Panc1 (cell line): ENCODE measurements at regions not wholly inside any gene's neighbourhood (a gene's known extent, or its start where the extent isn't known, plus 50 kb on each side); places are given as distances from the start of the nearest gene placed in this dataset.

Experiments
- ATAC-seq: fragments of 200-7000 bp; cut with Tn5 transposase; 2 replicates; pipeline ENCODE4 v1.9.1; 2020; ENCODE audit warnings: mild to moderate bottlenecking, moderate library complexity
- BruUV-seq: library from RNA; stranded (reverse); fragments of 400-500 nt; replicated peaks from 2 replicates; lab custom pipeline; 2021; lab: Mats Ljungman, UMichigan
- CTCF ChIA-PET: fragments of 300-600 bp; sonication (Branson Sonifier 250); formaldehyde crosslinking; loops from one replicate; lab custom pipeline; 2022; ENCODE audit warnings: antibody characterized with exemption; lab: Charles Lee
- POLR2A ChIA-PET: fragments of 300-600 bp; sonication (Branson Sonifier 250); formaldehyde crosslinking; loops from one replicate; lab custom pipeline; 2022; ENCODE audit warnings: antibody characterized with exemption; lab: Charles Lee
- DNase-seq: peaks from one replicate; pipeline ENCODE4 v3.0.0-alpha.2; 2010; ENCODE audit warnings: low read depth, low spot score
- H3K27ac ChIP-seq: 2 replicates; pipeline ENCODE4 v1.5.1; 2011; ENCODE audit warnings: mild to moderate bottlenecking, low read length, inconsistent platforms
- H3K27me3 ChIP-seq: fragments of 200-500 bp; sonication (Bioruptor generic); 2 replicates; pipeline ENCODE4 v1.6.0; 2014; ENCODE audit warnings: low read length, inconsistent platforms; ENCODE audit not compliant: control insufficient read depth, insufficient read depth
- H3K36me3 ChIP-seq: fragments of 200-500 bp; sonication (Bioruptor generic); 2 replicates; pipeline ENCODE4 v1.5.1; 2014; ENCODE audit warnings: inconsistent platforms, mild to moderate bottlenecking, low read length, moderate library complexity; ENCODE audit not compliant: control insufficient read depth, insufficient read depth
- H3K4me1 ChIP-seq: 2 replicates; pipeline ENCODE4 v1.5.1; 2011; ENCODE audit warnings: inconsistent platforms, mild to moderate bottlenecking, low read length, moderate library complexity; ENCODE audit not compliant: control insufficient read depth, insufficient read depth
- H3K4me3 ChIP-seq, 2 experiments: 2 replicates each; pipeline ENCODE4 v1.5.1; 2011 to 2012; ENCODE audit warnings: low read depth in 2 of 2, low read length in 2 of 2, mild to moderate bottlenecking in 2 of 2, inconsistent platforms in 1 of 2, moderate library complexity in 1 of 2
- H3K9me3 ChIP-seq: fragments of 200-500 bp; sonication (Bioruptor generic); 2 replicates; pipeline ENCODE4 v1.5.1; 2014; ENCODE audit warnings: low read depth, mild to moderate bottlenecking, inconsistent platforms, low read length, moderate library complexity; ENCODE audit not compliant: control insufficient read depth, insufficient read depth
- CTCF ChIP-seq: fragments of 450-650 bp; IDR thresholded peaks from 2 replicates; pipeline ENCODE4 v1.5.1; 2017; ENCODE audit warnings: mild to moderate bottlenecking
- POLR2AphosphoS5 ChIP-seq: IDR thresholded peaks from 2 replicates; pipeline ENCODE4 v1.6.1; 2012; ENCODE audit warnings: mild to moderate bottlenecking, low read depth, low read length, moderate library complexity
- REST ChIP-seq, 2 experiments: IDR thresholded peaks; 2 replicates each; pipeline ENCODE4 v1.6.1; 2011 to 2012; ENCODE audit warnings: low read depth in 2 of 2, control low read depth in 1 of 2, low read length in 1 of 2, mild to moderate bottlenecking in 1 of 2, moderate library complexity in 1 of 2; ENCODE audit not compliant: insufficient read depth in 1 of 2
- SIN3A ChIP-seq: IDR thresholded peaks from 2 replicates; pipeline ENCODE4 v1.6.1; 2012; ENCODE audit warnings: low read depth, mild to moderate bottlenecking, low read length, moderate library complexity, borderline replicate concordance; ENCODE audit not compliant: insufficient read depth
- TCF7L2 ChIP-seq: IDR thresholded peaks from 2 replicates; pipeline ENCODE4 v1.6.1; 2011; ENCODE audit warnings: mild to moderate bottlenecking, low read depth, low read length, inconsistent platforms
- in situ Hi-C: cut with HindIII; loops from 2 replicates; pipeline ENCODE4 v1.10.0; 2016; ENCODE audit warnings: low sequenced_read_pairs, low pct_unique_long_range_greater_than_20kb
- intact Hi-C: fragments of 100-400 bp; cut with micrococcal nuclease; formaldehyde crosslinking; loops from one replicate; pipeline ENCODE4 v1.10.0; 2022; ENCODE audit not compliant: unreplicated experiment

- no peak overlapping the region for H3K27ac ChIP-seq
- H3K4me3 ChIP-seq, result no peak overlapping the region
- BruUV-seq, result no TSS peak
- H3K36me3 ChIP-seq, result no peaks in the 10 kb centered on the region
- no peaks in the 10 kb centered on the region for H3K9me3 ChIP-seq
- DNase-seq (no peak), ATAC-seq (no peak)
- H3K4me1 ChIP-seq, result no peaks in the 10 kb centered on the region
- ChIA-PET POLR2A (interaction anchor here (1.2 kb wide), 1 partner anchor 46 kb away, joined by 3 read pairs; no protein-coding TSS in a partner anchor), CTCF (interaction anchor here (0.7 kb wide), 1 partner anchor 16 kb away, joined by 3 read pairs; no protein-coding TSS in a partner anchor)
- in situ Hi-C loops, result no loop called here
- no peak for TF ChIP-seq REST (IDR thresholded peaks at IDR 0.05; ENCODE audit: insufficient read depth in 1 of 2, low read depth in 2 of 2, low read length in 1 of 2)
- no peak for TF ChIP-seq SIN3A
- TF ChIP-seq CTCF, result no peak
- no peak for TF ChIP-seq TCF7L2
- no peak for TF ChIP-seq POLR2AphosphoS5
- H3K27me3 ChIP-seq, result no peaks in the 10 kb centered on the region
- intact Hi-C loops, result no loop called here
Observed at GRCh38 chr16:89040391-89040790, 53.3 kb upstream of the ACSF3 start.

GRCh38 chr16:89040861-89041570 lies 52.6 kb upstream of the ACSF3 start:
- Histone ChIP-seq H3K27ac (no peak overlapping the region), H3K4me1 (no peaks in the 10 kb centered on the region), H3K27me3 (no peaks in the 10 kb centered on the region), H3K9me3 (no peaks in the 10 kb centered on the region), H3K4me3 (no peak overlapping the region), H3K36me3 (no peaks in the 10 kb centered on the region)
- POLR2A ChIA-PET, result no interaction called here
- in situ Hi-C loops (no loop called here), intact Hi-C loops (no loop called here)
- no peak for ATAC-seq
- CTCF ChIA-PET, result interaction anchor here (0.7 kb wide), 1 partner anchor 17 kb away, joined by 3 read pairs; no protein-coding TSS in a partner anchor
- DNase-seq, result no peak
- BruUV-seq, result no TSS peak
- TF ChIP-seq SIN3A, result no peak
- no peak for TF ChIP-seq POLR2AphosphoS5
- TF ChIP-seq TCF7L2, result no peak
- TF ChIP-seq REST (IDR thresholded peaks at IDR 0.05; ENCODE audit: insufficient read depth in 1 of 2, low read depth in 2 of 2, low read length in 1 of 2), result no peak
- no peak for TF ChIP-seq CTCF
